HG03064 (cell line): ENCODE measurements at regions not wholly inside any gene's neighbourhood (a gene's known extent, or its start where the extent isn't known, plus 50 kb on each side); places are given as distances from the start of the nearest gene placed in this dataset.
"Not testable (repeated sequence)": the region's sequence is repeated elsewhere in the genome, so short reads cannot be mapped to it uniquely, and the experiment has no call there.

Source experiments
- ATAC-seq: cut with Tn5 transposase; IDR thresholded peaks from one replicate; pipeline ENCODE4 v1.9.1; 2021; ENCODE audit warnings: low read depth; ENCODE audit not compliant: unreplicated experiment

- no peak for ATAC-seq
These were observed 157.7 kb downstream of the PAPSS1 start for GRCh38 chr4:107562316-107562715.

- no peak for ATAC-seq
These were observed 158.6 kb downstream of the PAPSS1 start for GRCh38 chr4:107561481-107561880.

GRCh38 chr4:107559653-107560052 is 160.4 kb downstream of the PAPSS1 start:
- no peak for ATAC-seq

GRCh38 chr4:107552306-107552705 is 167.7 kb downstream of the PAPSS1 start:
- ATAC-seq, result no peak

- ATAC-seq, result no peak
These were observed 171.7 kb downstream of the PAPSS1 start for GRCh38 chr4:107548211-107548905.

GRCh38 chr4:107546638-107547037 is 173.4 kb downstream of the PAPSS1 start:
- ATAC-seq, result no peak

- no peak for ATAC-seq
These were observed 178.5 kb downstream of the PAPSS1 start for GRCh38 chr4:107541511-107541910.

GRCh38 chr4:107531927-107532326 is 188.1 kb downstream of the PAPSS1 start:
- ATAC-seq, result no peak

GRCh38 chr4:107520368-107520767 is 199.7 kb downstream of the PAPSS1 start:
- ATAC-seq, result no peak

GRCh38 chr4:107519053-107519452 is 201.0 kb downstream of the PAPSS1 start:
- no peak for ATAC-seq

GRCh38 chr4:107518076-107518475 is 202.0 kb downstream of the PAPSS1 start:
- ATAC-seq, result no peak

- ATAC-seq, result no peak
These were observed 207.5 kb downstream of the PAPSS1 start for GRCh38 chr4:107512549-107512948.

- no peak for ATAC-seq
These were observed 210.4 kb downstream of the PAPSS1 start for GRCh38 chr4:107509615-107510014.

GRCh38 chr4:107500551-107500950 is 219.5 kb downstream of the PAPSS1 start:
- ATAC-seq, result no peak

GRCh38 chr4:107497054-107497453 is 223.0 kb downstream of the PAPSS1 start:
- ATAC-seq, result no peak

- no peak for ATAC-seq
These were observed 227.5 kb downstream of the PAPSS1 start for GRCh38 chr4:107492566-107492965.

GRCh38 chr4:107490116-107490515 is 229.9 kb downstream of the PAPSS1 start:
- ATAC-seq, result no peak

- not testable (repeated sequence) for ATAC-seq
These were observed 236.4 kb downstream of the PAPSS1 start for GRCh38 chr4:107483621-107484020.

GRCh38 chr4:107482546-107482945 is 237.5 kb downstream of the PAPSS1 start:
- ATAC-seq, result no peak

- no peak for ATAC-seq
These were observed 241.6 kb downstream of the PAPSS1 start for GRCh38 chr4:107478327-107478980.

- ATAC-seq, result no peak
These were observed 246.9 kb downstream of the PAPSS1 start for GRCh38 chr4:107473126-107473525.

- ATAC-seq, result no peak
These were observed 247.6 kb downstream of the PAPSS1 start for GRCh38 chr4:107472265-107472948.
